Endodermal cell (in vitro differentiated cells): ENCODE measurements at regions not wholly inside any gene's neighbourhood (a gene's known extent, or its start where the extent isn't known, plus 50 kb on each side); places are given as distances from the start of the nearest gene placed in this dataset.
A peak's percentile ranks its signal among the peaks of the same experiment; 100 is the strongest.

Source experiments
- DNase-seq: peaks from one replicate; pipeline ENCODE4 v3.0.0-alpha.2; 2017
- H3K27ac ChIP-seq: 2 replicates; pipeline ENCODE4 v1.5.1; 2013; ENCODE audit warnings: mild to moderate bottlenecking, low read depth, low read length, moderate library complexity
- H3K27me3 ChIP-seq: 2 replicates; pipeline ENCODE4 v1.6.1; 2013; ENCODE audit warnings: mild to moderate bottlenecking, low read length, moderate library complexity; ENCODE audit not compliant: insufficient read depth, control insufficient read depth, poor library complexity, severe bottlenecking
- H3K36me3 ChIP-seq: 2 replicates; pipeline ENCODE4 v1.7.0; 2013; ENCODE audit warnings: mild to moderate bottlenecking, low read length, moderate library complexity; ENCODE audit not compliant: control insufficient read depth, insufficient read depth
- H3K4me1 ChIP-seq: one replicate; pipeline ENCODE4 v1.7.0; 2013; ENCODE audit warnings: low read length; ENCODE audit not compliant: control insufficient read depth, insufficient read depth
- H3K4me3 ChIP-seq: 2 replicates; pipeline ENCODE4 v1.5.1; 2013; ENCODE audit warnings: mild to moderate bottlenecking, low read length, moderate library complexity
- H3K9ac ChIP-seq: 2 replicates; pipeline ENCODE4 v1.6.1; 2013; ENCODE audit warnings: mild to moderate bottlenecking, low read length, moderate library complexity; ENCODE audit not compliant: poor library complexity, severe bottlenecking; ENCODE audit errors: extremely low read depth
- H3K9me3 ChIP-seq: 2 replicates; pipeline ENCODE4 v1.6.1; 2013; ENCODE audit warnings: mild to moderate bottlenecking, low read length, moderate library complexity; ENCODE audit not compliant: control insufficient read depth
- H3K27ac Mint-ChIP-seq: 2 replicates; pipeline ENCODE4 v1.8.0; 2020; ENCODE audit warnings: mixed read lengths
- H3K27me3 Mint-ChIP-seq: 2 replicates; pipeline ENCODE4 v1.8.0; 2021; ENCODE audit warnings: mild to moderate bottlenecking, mixed read lengths; ENCODE audit not compliant: insufficient read depth
- H3K36me3 Mint-ChIP-seq: 2 replicates; pipeline ENCODE4 v1.8.0; 2020; ENCODE audit warnings: low read depth, mixed read lengths
- H3K4me1 Mint-ChIP-seq: 2 replicates; pipeline ENCODE4 v1.8.0; 2020; ENCODE audit warnings: mixed read lengths
- H3K4me3 Mint-ChIP-seq: 2 replicates; pipeline ENCODE4 v1.8.0; 2020; ENCODE audit warnings: mild to moderate bottlenecking, moderate library complexity, mixed read lengths
- H3K9me3 Mint-ChIP-seq: 2 replicates; pipeline ENCODE4 v1.8.0; 2020; ENCODE audit warnings: mild to moderate bottlenecking, mixed read lengths
- CTCF ChIP-seq: fragments of 200-600 bp; sonication (generic); conservative IDR thresholded peaks from 2 replicates; pipeline ENCODE4 v1.5.0; 2021; ENCODE audit warnings: antibody characterized with exemption, mild to moderate bottlenecking
- WGBS, 2 experiments: methylation state at CpG; one replicate each; pipeline versions ENCODE4 v1.1.5 to v1.1.7; 2013; ENCODE audit warnings: missing lambda C conversion rate in 2 of 2, mixed read lengths in 1 of 2; ENCODE audit not compliant: insufficient coverage in 1 of 2, insufficient read length in 1 of 2; 5-methylcytosine and 5-hydroxymethylcytosine counted together

DNA sequence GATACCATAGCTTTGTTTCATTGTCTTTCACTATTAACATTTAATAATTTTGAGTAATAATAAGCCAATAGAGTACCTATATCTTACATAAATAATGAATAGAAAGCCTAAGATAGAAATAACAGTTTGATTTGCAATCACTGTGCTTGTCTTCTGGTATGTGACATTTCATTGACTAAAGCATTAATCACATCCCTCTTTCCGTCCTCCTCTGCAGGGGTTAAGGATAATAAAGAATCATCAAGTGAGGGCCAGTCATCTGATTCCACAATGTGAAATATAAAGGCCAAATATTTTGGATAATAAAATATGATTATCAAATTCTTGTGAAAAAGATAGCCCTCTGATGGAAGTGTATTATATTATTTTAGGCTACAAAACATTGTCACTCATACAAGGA, 2073.4 kb downstream of the ARAP2 start:
- no peak for TF ChIP-seq CTCF
- H3K27ac Mint-ChIP-seq: no peak overlapping the region
- Histone ChIP-seq H3K9me3 (no peaks in the 10 kb centered on the region), H3K4me3 (no peak overlapping the region), H3K27me3 (no peaks in the 10 kb centered on the region), H3K9ac (no peak overlapping the region), H3K36me3 (no peaks in the 10 kb centered on the region), H3K4me1 (no peaks in the 10 kb centered on the region), H3K27ac (no peak overlapping the region)
- no peaks in the 10 kb centered on the region for H3K27me3 Mint-ChIP-seq
- H3K9me3 Mint-ChIP-seq: peaks cover under 1% of the 10 kb centered on the region
- no peak overlapping the region for H3K4me3 Mint-ChIP-seq
- DNase-seq: no peak
- H3K4me1 Mint-ChIP-seq: no peaks in the 10 kb centered on the region
- WGBS, 2 experiments: 89% methylated on average over 1 of the region's 1 CpG; no CpG with 5 or more reads in 1 of the 2 experiments
- H3K36me3 Mint-ChIP-seq: no peaks in the 10 kb centered on the region

DNA sequence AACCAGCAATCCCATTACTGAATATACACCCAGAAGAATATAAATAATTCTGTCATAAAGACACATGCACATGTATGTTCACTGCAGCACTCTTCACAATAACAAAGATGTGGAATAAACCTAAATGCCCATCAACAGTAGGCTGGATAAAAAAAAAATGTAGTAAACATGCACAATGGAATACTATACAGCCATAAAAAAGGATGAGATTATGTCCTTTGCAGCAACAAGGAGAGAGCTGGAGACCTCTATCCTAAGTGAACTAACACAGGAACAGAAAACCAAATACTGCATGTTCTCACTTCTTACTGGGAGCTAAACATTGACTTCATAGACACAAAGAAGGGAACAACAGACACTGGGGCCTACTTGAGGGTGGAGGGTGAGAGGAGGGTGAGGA, 2067.7 kb downstream of the ARAP2 start:
- no peak overlapping the region for H3K27ac Mint-ChIP-seq

DNA sequence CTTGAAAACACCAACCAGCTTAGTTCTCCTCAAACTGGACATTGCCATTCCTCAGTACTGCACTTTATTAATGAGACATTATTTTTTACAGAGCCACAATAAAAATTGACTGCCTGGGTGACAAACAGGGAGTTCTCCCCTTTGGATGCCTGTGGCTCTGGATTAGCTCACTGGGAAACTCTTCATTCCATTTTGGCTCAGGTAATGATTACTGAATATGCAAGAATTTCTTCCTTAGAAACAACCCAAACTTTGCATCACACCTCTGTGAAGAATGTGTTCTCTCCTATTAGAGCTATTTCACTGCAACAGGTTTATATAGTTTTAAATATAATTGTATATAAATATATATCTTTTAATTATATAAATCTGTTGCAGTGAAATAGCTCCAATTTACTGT, 2065.8 kb downstream of the ARAP2 start:
- Histone ChIP-seq H3K27me3 (no peaks in the 10 kb centered on the region), H3K36me3 (no peaks in the 10 kb centered on the region), H3K4me1 (no peaks in the 10 kb centered on the region), H3K4me3 (no peak overlapping the region), H3K9ac (no peak overlapping the region), H3K9me3 (peaks cover 7% of the 10 kb centered on the region), H3K27ac (no peak overlapping the region)
- TF ChIP-seq CTCF: no peak
- no peaks in the 10 kb centered on the region for H3K27me3 Mint-ChIP-seq
- H3K4me1 Mint-ChIP-seq: peaks cover 6% of the 10 kb centered on the region
- no peak overlapping the region for H3K4me3 Mint-ChIP-seq
- H3K9me3 Mint-ChIP-seq: peaks cover 6% of the 10 kb centered on the region
- H3K36me3 Mint-ChIP-seq: no peaks in the 10 kb centered on the region
- H3K27ac Mint-ChIP-seq: peak overlapping the region; percentile 81
- DNase-seq: no peak

More for the DNA sequence above, 2067.7 kb downstream of the ARAP2 start:
- no peak for DNase-seq
- H3K4me1 ChIP-seq: no peaks in the 10 kb centered on the region
- H3K9me3 ChIP-seq: peaks cover 7% of the 10 kb centered on the region
- no peak overlapping the region for H3K9ac ChIP-seq
- Mint-ChIP-seq H3K27me3 (no peaks in the 10 kb centered on the region), H3K4me3 (no peak overlapping the region), H3K36me3 (no peaks in the 10 kb centered on the region), H3K9me3 (peaks cover 6% of the 10 kb centered on the region), H3K4me1 (peaks cover 6% of the 10 kb centered on the region)
- H3K4me3 ChIP-seq: no peak overlapping the region
- no peak for TF ChIP-seq CTCF
- H3K36me3 ChIP-seq: no peaks in the 10 kb centered on the region
- no peak overlapping the region for H3K27ac ChIP-seq
- no peaks in the 10 kb centered on the region for H3K27me3 ChIP-seq
